ENCODE measurements at regions not wholly inside any gene's neighbourhood (a gene's known extent, or its start where the extent isn't known, plus 50 kb on each side); places are given as distances from the start of the nearest gene placed in this dataset.

GRCh38 chr2:4221434-4221833 is 518.1 kb downstream of the DCDC2C start:
- TF ChIP-seq, protein P1, sequence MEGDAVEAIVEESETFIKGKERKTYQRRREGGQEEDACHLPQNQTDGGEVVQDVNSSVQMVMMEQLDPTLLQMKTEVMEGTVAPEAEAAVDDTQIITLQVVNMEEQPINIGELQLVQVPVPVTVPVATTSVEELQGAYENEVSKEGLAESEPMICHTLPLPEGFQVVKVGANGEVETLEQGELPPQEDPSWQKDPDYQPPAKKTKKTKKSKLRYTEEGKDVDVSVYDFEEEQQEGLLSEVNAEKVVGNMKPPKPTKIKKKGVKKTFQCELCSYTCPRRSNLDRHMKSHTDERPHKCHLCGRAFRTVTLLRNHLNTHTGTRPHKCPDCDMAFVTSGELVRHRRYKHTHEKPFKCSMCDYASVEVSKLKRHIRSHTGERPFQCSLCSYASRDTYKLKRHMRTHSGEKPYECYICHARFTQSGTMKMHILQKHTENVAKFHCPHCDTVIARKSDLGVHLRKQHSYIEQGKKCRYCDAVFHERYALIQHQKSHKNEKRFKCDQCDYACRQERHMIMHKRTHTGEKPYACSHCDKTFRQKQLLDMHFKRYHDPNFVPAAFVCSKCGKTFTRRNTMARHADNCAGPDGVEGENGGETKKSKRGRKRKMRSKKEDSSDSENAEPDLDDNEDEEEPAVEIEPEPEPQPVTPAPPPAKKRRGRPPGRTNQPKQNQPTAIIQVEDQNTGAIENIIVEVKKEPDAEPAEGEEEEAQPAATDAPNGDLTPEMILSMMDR (IDR thresholded peaks at IDR 0.05), result no peak
- no peak for TF ChIP-seq ZFX (IDR thresholded peaks at IDR 0.05; ENCODE audit: borderline replicate concordance)
